BLaER1 (cell line): ENCODE measurements at regions not wholly inside any gene's neighbourhood (a gene's known extent, or its start where the extent isn't known, plus 50 kb on each side); places are given as distances from the start of the nearest gene placed in this dataset.
A peak's percentile ranks its signal among the peaks of the same experiment; 100 is the strongest.

Experiments
- H3K27ac ChIP-seq: shearing (Covaris generic); formaldehyde crosslinking; 2 replicates; pipeline ENCODE4 v1.8.1; 2022
- H3K27me3 ChIP-seq: shearing (Covaris generic); formaldehyde crosslinking; 2 replicates; pipeline ENCODE4 v1.8.1; 2022
- H3K36me3 ChIP-seq: shearing (Covaris generic); formaldehyde crosslinking; 2 replicates; pipeline ENCODE4 v1.8.1; 2022
- H3K4me1 ChIP-seq: shearing (Covaris generic); formaldehyde crosslinking; 2 replicates; pipeline ENCODE4 v1.8.1; 2022
- H3K4me2 ChIP-seq: shearing (Covaris generic); formaldehyde crosslinking; 2 replicates; pipeline ENCODE4 v1.8.1; 2022
- H3K4me3 ChIP-seq: shearing (Covaris generic); formaldehyde crosslinking; 2 replicates; pipeline ENCODE4 v1.8.1; 2022
- H3K9ac ChIP-seq: shearing (Covaris generic); formaldehyde crosslinking; 2 replicates; pipeline ENCODE4 v1.8.1; 2022
- H3K9me3 ChIP-seq: shearing (Covaris generic); formaldehyde crosslinking; 2 replicates; pipeline ENCODE4 v1.8.1; 2022
- H4K20me1 ChIP-seq: shearing (Covaris generic); formaldehyde crosslinking; 2 replicates; pipeline ENCODE4 v1.8.1; 2022
- Cebpa-rat ChIP-seq: shearing (Covaris generic); IDR thresholded peaks from 2 replicates; pipeline ENCODE4 v1.8.1; 2022

DNA sequence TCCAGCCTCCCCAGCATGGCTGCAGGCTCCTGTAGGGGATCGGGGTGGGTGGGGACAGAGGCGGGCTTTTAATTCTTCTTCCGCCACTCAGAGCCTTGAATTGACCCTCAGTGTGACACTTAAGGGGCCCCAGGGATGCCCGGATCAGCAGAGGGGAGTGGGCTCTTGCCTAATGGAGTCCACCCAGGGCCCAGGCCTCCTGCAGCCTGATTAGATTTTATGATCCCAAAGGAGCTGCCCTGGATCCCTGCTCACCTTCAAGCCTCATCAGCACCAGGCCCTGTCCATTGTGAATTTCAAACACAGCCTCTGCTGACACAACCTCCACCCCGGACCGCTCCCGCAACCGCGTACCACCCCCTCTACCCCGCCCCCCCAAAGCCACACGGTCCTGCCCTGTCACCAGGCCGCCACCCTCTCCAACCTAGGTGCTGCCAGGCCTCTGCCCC is 214.1 kb upstream of the IER5L start:
- no peak overlapping the region for H3K9ac ChIP-seq
- no peak for TF ChIP-seq Cebpa-rat
- peaks cover 35% of the 10 kb centered on the region for H3K4me1 ChIP-seq
- H3K27me3 ChIP-seq, result no peaks in the 10 kb centered on the region
- no peak overlapping the region for H3K27ac ChIP-seq
- H3K4me3 ChIP-seq, result no peak overlapping the region
- H3K4me2 ChIP-seq, result no peak overlapping the region; the same call in 1 of the 2 replicates
- H3K36me3 ChIP-seq, result no peaks in the 10 kb centered on the region
- H3K9me3 ChIP-seq, result no peaks in the 10 kb centered on the region
- H4K20me1 ChIP-seq, result no peaks in the 10 kb centered on the region

DNA sequence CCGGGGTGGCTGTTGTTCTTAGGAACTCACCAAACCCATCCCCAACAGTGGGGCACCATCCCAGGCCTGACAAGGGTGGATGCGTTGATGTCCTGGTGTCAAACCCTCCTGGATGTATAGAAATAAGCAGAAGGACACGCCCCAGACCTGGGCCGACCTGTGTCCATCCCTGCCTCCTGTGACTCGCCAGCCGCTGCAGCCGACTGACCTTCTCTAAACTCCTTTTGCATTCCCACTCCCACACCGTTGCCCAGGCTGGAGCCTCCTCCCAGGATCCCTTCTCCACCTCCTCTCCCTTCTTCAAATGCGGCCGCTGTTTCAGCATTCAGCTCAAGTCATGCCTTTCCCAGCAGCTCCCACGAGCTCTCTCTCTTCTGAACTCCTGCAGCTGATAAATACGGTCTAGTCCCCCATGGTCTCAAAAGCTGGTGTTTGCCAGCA is 213.2 kb upstream of the IER5L start:
- no peak overlapping the region for H3K9ac ChIP-seq

DNA sequence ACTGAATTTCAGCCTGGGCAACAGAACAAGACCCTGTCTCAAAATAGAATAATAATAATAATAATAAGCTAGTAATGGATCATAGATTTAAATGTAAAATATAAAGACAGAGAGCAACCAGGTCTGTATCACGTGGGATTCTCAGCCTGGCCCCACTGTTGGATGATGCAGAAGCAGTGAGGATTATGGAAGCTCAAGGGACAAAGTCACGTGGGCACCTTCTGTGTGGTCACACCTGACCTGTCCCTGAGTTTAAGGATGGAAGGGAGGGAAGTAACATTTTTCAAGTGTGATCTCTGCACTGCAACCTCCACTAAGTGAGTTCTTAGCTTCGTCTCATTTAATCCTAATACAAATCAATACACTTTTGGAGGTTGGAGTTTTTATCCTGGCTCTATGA is 212.5 kb upstream of the IER5L start:
- Histone ChIP-seq H3K4me1 (peaks cover 50% of the 10 kb centered on the region), H3K4me2 (no peak overlapping the region), H3K4me3 (no peak overlapping the region), H3K9me3 (no peaks in the 10 kb centered on the region), H3K27me3 (no peaks in the 10 kb centered on the region), H3K36me3 (no peaks in the 10 kb centered on the region), H4K20me1 (no peaks in the 10 kb centered on the region), H3K27ac (no peak overlapping the region), H3K9ac (no peak overlapping the region)
- TF ChIP-seq Cebpa-rat, result no peak

More for the DNA sequence above, 213.2 kb upstream of the IER5L start:
- H3K27me3 ChIP-seq, result no peaks in the 10 kb centered on the region
- no peak overlapping the region for H3K4me3 ChIP-seq
- peaks cover 43% of the 10 kb centered on the region for H3K4me1 ChIP-seq
- H3K9me3 ChIP-seq, result no peaks in the 10 kb centered on the region
- H3K4me2 ChIP-seq, result peak overlapping the region; percentile 42
- TF ChIP-seq Cebpa-rat, result no peak
- no peaks in the 10 kb centered on the region for H3K36me3 ChIP-seq
- no peak overlapping the region for H3K27ac ChIP-seq
- no peaks in the 10 kb centered on the region for H4K20me1 ChIP-seq

DNA sequence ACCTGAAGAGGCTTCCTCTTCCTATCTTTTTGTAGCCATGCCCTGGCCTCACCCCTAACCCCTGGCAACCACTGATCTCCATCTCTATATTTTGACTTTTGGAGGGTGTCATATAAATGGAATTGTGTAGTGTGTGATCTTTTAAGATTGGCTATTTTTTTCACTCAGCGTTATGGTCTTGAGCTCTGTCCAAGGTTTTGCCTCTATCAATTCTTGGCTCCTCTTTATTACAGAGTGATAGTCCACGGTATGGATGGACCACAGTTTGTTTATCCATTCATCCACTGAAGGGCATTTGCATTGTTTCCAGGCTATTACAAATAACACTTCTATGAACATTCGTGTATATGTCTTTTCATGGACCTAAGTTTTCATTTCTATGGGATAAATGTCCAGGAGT is 209.8 kb upstream of the IER5L start:
- peaks cover 54% of the 10 kb centered on the region for H3K4me1 ChIP-seq
- no peaks in the 10 kb centered on the region for H3K36me3 ChIP-seq
- H3K4me2 ChIP-seq, result no peak overlapping the region
- H3K4me3 ChIP-seq, result no peak overlapping the region
- H3K27ac ChIP-seq, result no peak overlapping the region
- H3K27me3 ChIP-seq, result no peaks in the 10 kb centered on the region
- no peaks in the 10 kb centered on the region for H3K9me3 ChIP-seq
- no peaks in the 10 kb centered on the region for H4K20me1 ChIP-seq
- TF ChIP-seq Cebpa-rat, result no peak
- no peak overlapping the region for H3K9ac ChIP-seq

DNA sequence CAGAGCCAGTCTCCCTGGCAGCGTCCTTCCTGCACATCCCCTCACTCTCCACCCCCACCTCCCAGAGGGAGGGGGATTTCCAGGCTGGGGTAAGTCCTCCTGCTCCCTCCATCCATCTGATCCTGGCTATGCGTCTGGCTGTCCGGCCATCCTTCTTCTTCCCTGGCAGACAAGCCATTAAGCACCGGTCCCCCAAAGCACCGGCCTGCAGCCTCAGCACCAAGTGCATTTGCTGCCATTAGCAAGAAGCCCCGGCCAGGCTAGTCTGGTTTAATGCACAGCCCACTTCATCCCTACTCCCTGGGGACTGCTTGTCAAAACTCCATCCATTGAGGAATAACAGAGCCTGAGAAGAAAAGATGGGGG is 208.7 kb upstream of the IER5L start:
- Histone ChIP-seq H4K20me1 (no peaks in the 10 kb centered on the region), H3K9me3 (no peaks in the 10 kb centered on the region), H3K27ac (no peak overlapping the region), H3K4me3 (no peak overlapping the region), H3K9ac (no peak overlapping the region), H3K36me3 (no peaks in the 10 kb centered on the region), H3K4me2 (no peak overlapping the region), H3K27me3 (no peaks in the 10 kb centered on the region), H3K4me1 (peaks cover 57% of the 10 kb centered on the region)
- no peak for TF ChIP-seq Cebpa-rat

DNA sequence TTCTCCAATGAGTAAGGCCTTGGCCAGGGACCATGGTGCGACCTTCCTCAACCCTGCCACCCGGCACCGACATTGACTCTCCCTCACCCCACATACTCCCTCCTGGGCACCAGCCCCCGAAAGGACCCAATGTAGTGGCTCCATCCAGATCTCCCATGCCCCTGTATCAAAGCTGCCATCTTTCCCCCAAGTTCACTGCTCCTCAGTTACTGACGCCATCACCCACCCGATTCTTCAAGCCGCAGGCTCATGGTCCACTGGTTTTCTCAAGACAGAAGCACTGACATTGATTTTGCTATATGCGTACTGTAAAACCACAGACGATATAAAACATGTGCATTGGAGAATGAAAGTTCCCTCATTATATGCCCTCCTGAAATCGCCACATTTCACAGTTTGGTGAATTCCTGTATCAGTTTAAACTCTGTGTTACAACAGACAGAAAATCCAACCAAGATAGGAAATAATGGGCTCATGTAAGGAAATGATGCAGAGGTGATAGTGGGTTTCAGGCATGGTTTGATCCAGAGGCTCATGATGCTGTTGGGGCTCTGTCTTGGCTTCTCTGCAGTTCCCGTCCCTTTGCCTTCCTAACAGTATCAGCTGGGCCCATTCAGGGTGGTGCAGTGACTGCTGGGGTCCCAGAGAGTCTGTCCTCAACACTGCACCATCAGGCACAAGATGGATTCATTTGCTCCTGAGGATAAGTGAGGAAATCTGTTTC is 207.3 kb upstream of the IER5L start:
- Histone ChIP-seq H3K4me1 (peaks cover 49% of the 10 kb centered on the region), H3K27ac (0 out of 2 replicates have a peak overlapping the region, but pooled peaks have one; percentile 12), H3K9ac (no peak overlapping the region), H3K9me3 (no peaks in the 10 kb centered on the region), H3K36me3 (no peaks in the 10 kb centered on the region), H3K27me3 (no peaks in the 10 kb centered on the region), H3K4me2 (peak overlapping the region; percentile 99), H4K20me1 (no peaks in the 10 kb centered on the region), H3K4me3 (no peak overlapping the region)
- TF ChIP-seq Cebpa-rat, result no peak

DNA sequence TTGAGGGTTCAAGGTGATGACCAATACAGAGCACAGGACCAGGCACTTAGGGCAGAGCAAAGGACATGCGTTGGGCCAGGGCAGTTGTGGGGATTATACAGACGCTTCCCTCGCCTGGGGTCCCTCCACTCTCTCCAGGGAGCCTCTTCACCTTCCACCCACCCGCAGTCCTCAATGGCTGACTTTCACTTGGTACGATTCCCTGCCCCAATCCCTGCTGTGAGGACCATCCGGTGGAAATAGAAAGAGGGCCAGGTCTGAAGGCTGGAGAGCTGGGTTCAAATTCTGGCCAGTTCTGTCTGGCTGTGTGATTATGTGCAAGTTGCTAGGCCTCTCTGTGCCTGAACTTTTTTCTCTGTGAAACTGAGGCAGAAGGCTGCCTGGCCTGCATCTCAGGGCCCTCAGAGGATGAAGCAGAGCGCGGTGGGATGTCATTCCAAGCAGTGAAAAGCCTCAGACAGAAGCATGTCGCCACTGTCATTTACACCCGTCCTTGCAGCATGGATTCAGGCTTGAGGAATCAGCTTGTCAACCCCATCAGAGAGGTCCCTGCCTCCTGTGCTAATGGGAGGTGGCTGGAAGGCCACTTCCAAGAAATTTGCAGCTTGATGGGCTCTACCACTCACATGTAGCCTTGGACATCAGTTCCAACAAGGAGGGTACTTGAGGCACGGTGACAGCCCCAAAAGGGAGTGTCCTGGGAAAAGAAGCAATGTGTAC is 206.6 kb upstream of the IER5L start:
- H3K9me3 ChIP-seq, result no peaks in the 10 kb centered on the region
- no peaks in the 10 kb centered on the region for H4K20me1 ChIP-seq
- H3K36me3 ChIP-seq, result no peaks in the 10 kb centered on the region
- peak overlapping the region; percentile 99 for H3K4me2 ChIP-seq
- no peak overlapping the region; the same call in 1 of the 2 replicates for H3K9ac ChIP-seq
- no peak for TF ChIP-seq Cebpa-rat
- H3K27ac ChIP-seq, result peak overlapping the region; percentile 91
- 0 out of 2 replicates have a peak, but pooled peaks cover 2% of the 10 kb centered on the region for H3K27me3 ChIP-seq
- H3K4me3 ChIP-seq, result peak overlapping the region; percentile 69; the same call in 1 of the 2 replicates
- H3K4me1 ChIP-seq, result peaks cover 49% of the 10 kb centered on the region

DNA sequence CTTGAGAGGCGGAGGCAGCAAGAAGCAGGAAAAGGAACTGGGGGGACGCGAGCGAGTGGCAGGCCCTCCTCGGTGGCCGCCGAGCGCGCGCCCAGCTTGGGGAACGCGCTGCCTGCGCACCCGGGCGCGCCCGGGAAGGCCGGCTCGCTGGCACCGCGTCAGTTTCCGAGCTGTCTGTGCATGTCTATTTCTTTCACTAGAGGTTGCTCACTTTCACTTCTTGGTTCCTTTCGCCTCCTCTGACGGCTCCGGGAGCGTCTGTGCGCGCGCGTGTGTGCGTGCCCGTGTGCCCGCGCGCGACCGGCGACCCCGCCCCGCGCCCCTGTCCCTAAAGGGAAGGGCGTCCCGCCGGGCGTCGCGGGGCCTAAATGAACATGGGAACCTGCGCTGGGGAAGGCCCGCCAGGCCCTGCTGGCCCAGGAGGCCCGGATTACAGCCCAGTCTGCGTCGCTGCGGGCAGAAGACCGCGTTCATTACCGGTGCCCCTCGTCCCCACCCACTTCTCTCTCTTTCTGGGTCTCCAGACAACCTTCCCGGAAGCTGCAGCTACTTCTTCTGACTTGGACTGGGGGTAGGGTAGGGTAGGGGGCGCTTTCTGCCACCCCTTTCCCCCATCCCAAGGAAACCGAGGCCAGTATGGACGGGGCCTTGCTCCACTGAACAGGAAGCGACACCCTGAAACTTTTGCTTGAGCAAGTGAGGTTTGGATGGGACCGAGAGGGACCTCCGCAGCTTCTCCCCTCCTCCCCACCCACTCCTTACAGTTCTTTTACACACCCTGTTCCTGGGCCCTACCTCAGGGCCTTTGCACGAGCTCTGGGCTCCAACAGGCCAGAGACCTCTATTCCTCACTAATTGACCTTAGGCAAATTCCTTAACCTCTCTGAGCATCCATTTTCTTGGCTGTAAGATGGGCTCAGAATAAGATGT is 205.8 kb upstream of the IER5L start:
- Histone ChIP-seq H3K4me2 (peak overlapping the region; percentile 99), H3K27me3 (peaks cover 10% of the 10 kb centered on the region), H3K36me3 (no peaks in the 10 kb centered on the region), H3K4me3 (peak overlapping the region; percentile 69), H3K4me1 (peaks cover 52% of the 10 kb centered on the region), H3K27ac (peak overlapping the region; percentile 91), H3K9me3 (no peaks in the 10 kb centered on the region), H3K9ac (peak overlapping the region; percentile 81), H4K20me1 (no peaks in the 10 kb centered on the region)
- no peak for TF ChIP-seq Cebpa-rat

DNA sequence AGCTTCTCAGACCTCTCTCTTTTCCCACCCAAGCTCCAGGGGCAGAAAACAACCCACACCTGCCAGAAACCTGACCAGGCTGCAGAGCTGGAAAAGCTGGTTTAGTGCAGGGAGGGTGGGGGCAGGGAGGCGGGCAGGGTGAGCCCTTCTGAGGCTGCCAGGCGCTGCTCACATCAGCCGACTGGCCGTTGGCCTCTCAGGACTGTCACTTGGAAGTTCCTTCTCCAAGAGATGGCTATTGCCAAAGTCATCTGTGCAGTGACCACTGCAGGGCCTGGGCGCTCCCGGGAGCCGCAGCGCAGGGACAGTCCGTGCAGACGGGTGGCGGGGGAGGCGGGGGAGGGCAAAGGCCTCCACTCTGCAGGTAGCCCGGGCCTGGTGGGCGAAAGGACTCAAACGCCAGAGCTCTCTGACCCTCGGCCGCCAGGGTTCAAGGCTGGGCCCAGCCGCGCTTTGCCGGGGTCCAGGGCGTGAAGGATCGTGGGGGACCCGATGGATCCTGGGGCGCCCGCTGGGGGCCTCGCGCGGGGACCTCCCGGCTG is 205.0 kb upstream of the IER5L start:
- Histone ChIP-seq H3K4me2 (peak overlapping the region; percentile 99), H3K27ac (peak overlapping the region; percentile 91), H3K4me1 (peaks cover 59% of the 10 kb centered on the region), H3K27me3 (peaks cover 17% of the 10 kb centered on the region), H3K9me3 (no peaks in the 10 kb centered on the region), H3K4me3 (peak overlapping the region; percentile 69), H4K20me1 (no peaks in the 10 kb centered on the region), H3K9ac (peak overlapping the region; percentile 81), H3K36me3 (no peaks in the 10 kb centered on the region)
- no peak for TF ChIP-seq Cebpa-rat
